Adrenal gland (tissue), 9 donors: ENCODE measurements at regions not wholly inside any gene's neighbourhood (a gene's known extent, or its start where the extent isn't known, plus 50 kb on each side); places are given as distances from the start of the nearest gene placed in this dataset.
"Not testable (repeated sequence)": the region's sequence is repeated elsewhere in the genome, so short reads cannot be mapped to it uniquely, and the experiment has no call there.

ENCODE experiments used
- DNase-seq, 7 donors: peaks; one replicate each; pipeline ENCODE4 v3.0.0-alpha.2; 2019 to 2020
- H3K27ac ChIP-seq, 5 donors: fragments of 200-600 bp; sonication (generic) in 4 of 5; 1 replicate in 3 of 5; 2 replicates in 2 of 5; pipeline versions ENCODE4 v1.5.1 to v1.8.0; 2016 to 2020; ENCODE audit warnings: mild to moderate bottlenecking in 1 of 5
- H3K27me3 ChIP-seq: fragments of 200-600 bp; 2 replicates; pipeline ENCODE4 v1.8.0; 2021
- H3K36me3 ChIP-seq, 2 donors: fragments of 200-600 bp; replicated peaks in 1 of 2; 1 replicate in 1 of 2; 2 replicates in 1 of 2; pipeline versions ENCODE4 v1.5.1 to v1.8.0; 2018 to 2022
- H3K4me1 ChIP-seq, 2 donors: fragments of 200-600 bp; replicated peaks in 1 of 2; 1 replicate in 1 of 2; 2 replicates in 1 of 2; pipeline versions ENCODE4 v1.5.1 to v1.8.0; 2018 to 2021
- H3K4me3 ChIP-seq, 4 donors: fragments of 200-600 bp; sonication (generic) in 3 of 4; one replicate each; pipeline ENCODE4 v1.5.1; 2016 to 2018
- H3K9me3 ChIP-seq, 3 donors: fragments of 200-600 bp; sonication (generic) in 1 of 3; replicated peaks in 1 of 3; 1 replicate in 2 of 3; 2 replicates in 1 of 3; pipeline versions ENCODE4 v1.5.1 to v1.8.0; 2016 to 2021
- CTCF ChIP-seq, 6 experiments: fragments of 450-650 bp in 4 of 6; fragments of 200-600 bp in 2 of 6; sonication (generic) in 1 of 6; IDR thresholded peaks; 1 replicate in 5 of 6; 2 replicates in 1 of 6; pipeline versions ENCODE4 v1.5.1 to v1.8.0; 2016 to 2021; ENCODE audit warnings: antibody characterized with exemption in 6 of 6, mild to moderate bottlenecking in 2 of 6, moderate library complexity in 1 of 6
- POLR2A ChIP-seq, 2 donors: fragments of 450-650 bp; IDR thresholded peaks; one replicate each; pipeline ENCODE4 v1.6.1; 2017; ENCODE audit warnings: antibody characterized with exemption in 2 of 2, mild to moderate bottlenecking in 2 of 2, moderate library complexity in 1 of 2
- WGBS, 4 donors: extraction: QIAGEN DNeasy Blood & Tissue Kit in 2 of 4; methylation state at CpG; one replicate each; pipeline versions ENCODE4 v1.1.5 to v1.1.7; 2013 to 2017; 5-methylcytosine and 5-hydroxymethylcytosine counted together
- intact Hi-C, 2 donors: fragments of 100-400 bp; cut with DNase I; formaldehyde crosslinking; loops; one replicate each; pipeline versions ENCODE4 v1.14.1 to v1.15.0; 2022 to 2023
- donor health status: healthy with polysubstance abuse.
- donor health status: Bipolar disorder and iron deficiency.
- donor health status: DM: yes; HTN: yes; CAD: no.
- donor health status: DM: no; HTN: no; CAD: no.
- donor health status: DM: no; HTN: no; CAD: no.

GRCh38 chr12:105444653-105445102, 114.2 kb downstream of the C12orf75 start:
- no peak overlapping the region for H3K27ac ChIP-seq
- WGBS, 4 donors = 67 to 83% (median 76%) methylated on average over 3 of the region's 3 CpGs
- no peaks in the 10 kb centered on the region for H3K27me3 ChIP-seq
- H3K4me3 ChIP-seq = no peak overlapping the region
- H3K9me3 ChIP-seq = no peaks in the 10 kb centered on the region
- TF ChIP-seq POLR2A (IDR thresholded peaks at IDR 0.05) (no peak), CTCF (IDR thresholded peaks at IDR 0.05) (no peak)
- DNase-seq = no peak
- no peaks in the 10 kb centered on the region for H3K36me3 ChIP-seq
- intact Hi-C loops = no loop called here
- no peaks in the 10 kb centered on the region for H3K4me1 ChIP-seq

GRCh38 chr12:105445249-105445648, 114.8 kb downstream of the C12orf75 start:
- Histone ChIP-seq H3K27ac (no peak overlapping the region), H3K36me3 (no peaks in the 10 kb centered on the region), H3K4me1 (no peaks in the 10 kb centered on the region), H3K27me3 (no peaks in the 10 kb centered on the region), H3K9me3 (no peaks in the 10 kb centered on the region), H3K4me3 (no peak overlapping the region)
- TF ChIP-seq CTCF (IDR thresholded peaks at IDR 0.05) = no peak
- intact Hi-C loops = no loop called here
- 69 to 80% (median 74%) methylated on average over 3 of the region's 3 CpGs for WGBS, 4 donors
- no peak for DNase-seq

- 38 to 58% (median 50%) methylated on average over 1 of the region's 1 CpG for WGBS, 4 donors
- H3K27me3 ChIP-seq = no peaks in the 10 kb centered on the region
- TF ChIP-seq POLR2A (IDR thresholded peaks at IDR 0.05) = no peak
- TF ChIP-seq CTCF (IDR thresholded peaks at IDR 0.05) = no peak
- no peak for DNase-seq
- H3K27ac ChIP-seq = no peak overlapping the region
- no peaks in the 10 kb centered on the region for H3K36me3 ChIP-seq
- H3K9me3 ChIP-seq = no peaks in the 10 kb centered on the region
- no peaks in the 10 kb centered on the region for H3K4me1 ChIP-seq
- no peak overlapping the region for H3K4me3 ChIP-seq
- intact Hi-C loops = no loop called here
Observed at GRCh38 chr12:105445649-105446048, 115.2 kb downstream of the C12orf75 start.

- DNase-seq, H3K4me1 ChIP-seq, H3K36me3 ChIP-seq, intact Hi-C loops, H3K27me3 ChIP-seq, H3K4me3 ChIP-seq, H3K9me3 ChIP-seq, H3K27ac ChIP-seq: not testable (repeated sequence)
- 89 to 95% (median 93%) methylated on average over 2 of the region's 2 CpGs for WGBS, 4 donors
Observed at GRCh38 chr12:105446460-105446859, 116.0 kb downstream of the C12orf75 start.

GRCh38 chr12:105449431-105449830, 118.9 kb downstream of the C12orf75 start:
- DNase-seq = no peak
- Histone ChIP-seq H3K27me3 (no peaks in the 10 kb centered on the region), H3K4me1 (no peaks in the 10 kb centered on the region), H3K9me3 (no peaks in the 10 kb centered on the region), H3K27ac (no peak overlapping the region), H3K4me3 (no peak overlapping the region), H3K36me3 (no peaks in the 10 kb centered on the region)
- WGBS, 4 donors = 86 to 96% (median 88%) methylated on average over 6 of the region's 6 CpGs
- TF ChIP-seq CTCF (IDR thresholded peaks at IDR 0.05) (no peak), POLR2A (IDR thresholded peaks at IDR 0.05) (no peak)
- intact Hi-C loops = no loop called here
